ENCODE measurements at regions not wholly inside any gene's neighbourhood (a gene's known extent, or its start where the extent isn't known, plus 50 kb on each side); places are given as distances from the start of the nearest gene placed in this dataset.

DNA sequence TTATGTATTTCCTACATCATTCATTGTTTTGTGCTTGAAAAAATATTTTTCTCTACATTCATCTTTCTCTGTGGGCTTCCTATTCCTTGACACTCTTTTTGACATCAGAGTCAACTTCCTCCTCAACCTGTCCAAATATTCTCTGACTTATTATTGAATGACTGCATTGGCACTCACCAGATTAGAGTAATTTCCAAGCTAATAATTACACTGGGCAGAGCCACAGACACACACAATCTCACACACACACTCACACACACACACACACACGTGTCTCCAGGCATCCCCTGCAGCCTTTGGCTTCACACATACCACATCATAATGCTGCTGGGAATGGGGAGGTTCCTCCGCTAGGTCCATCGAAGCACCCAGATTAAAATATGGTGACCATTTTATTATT, 184.5 kb downstream of the SYK start:
- no peak for TF ChIP-seq CTCF (conservative IDR thresholded peaks at IDR 0.05; ENCODE audit: low read depth, low read length)
- TF ChIP-seq EZH2phosphoT487 (IDR thresholded peaks at IDR 0.05; ENCODE audit: borderline replicate concordance, low read length), result no peak

Measured in PC-3 (cell line).